NT2/D1 (cell line): ENCODE measurements at regions not wholly inside any gene's neighbourhood (a gene's known extent, or its start where the extent isn't known, plus 50 kb on each side); places are given as distances from the start of the nearest gene placed in this dataset.

ENCODE experiments used
- SUZ12 ChIP-seq: IDR thresholded peaks from 2 replicates; pipeline ENCODE4 v1.6.1; 2011; ENCODE audit not compliant: insufficient read length, insufficient read depth; ENCODE audit errors: extremely low read depth
- YY1 ChIP-seq: IDR thresholded peaks from 2 replicates; pipeline ENCODE4 v1.6.1; 2011; ENCODE audit not compliant: insufficient read length, insufficient read depth
- ZNF274 ChIP-seq: IDR thresholded peaks from 2 replicates; pipeline ENCODE4 v1.6.1; 2011; ENCODE audit warnings: mild to moderate bottlenecking, low read depth, low read length

DNA sequence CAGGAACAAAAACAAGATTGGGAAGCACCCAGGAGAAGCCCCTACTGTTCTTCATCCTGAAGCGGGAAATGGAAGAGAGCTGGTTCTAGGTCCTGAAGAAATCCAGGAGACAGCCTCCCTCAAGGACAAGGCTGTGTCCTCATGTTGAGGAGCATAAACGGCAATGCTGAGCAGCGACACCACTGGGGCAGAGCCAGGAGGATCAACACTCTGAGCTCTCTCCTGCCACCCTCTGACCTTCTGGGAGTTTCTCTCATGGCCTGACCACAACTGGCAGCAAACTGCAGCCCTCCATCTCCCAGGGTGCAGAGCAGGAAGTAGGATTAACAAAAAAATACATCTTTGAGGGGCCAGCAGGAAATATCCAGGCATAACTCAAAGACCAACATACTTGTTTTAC, 1292.2 kb upstream of the TMEM132C start:
- TF ChIP-seq ZNF274 (no peak), SUZ12 (no peak), YY1 (no peak)
